Cardiac septum (tissue), 1 donor: ENCODE measurements at regions not wholly inside any gene's neighbourhood (a gene's known extent, or its start where the extent isn't known, plus 50 kb on each side); places are given as distances from the start of the nearest gene placed in this dataset.

Source experiments
- DNase-seq: peaks from one replicate; pipeline ENCODE4 v3.0.0-alpha.2; 2020; ENCODE audit warnings: low spot score
- intact Hi-C: fragments of 100-400 bp; cut with DNase I; formaldehyde crosslinking; loops from one replicate; pipeline ENCODE4 v1.14.0; 2022
- donor health status: DM: no; HTN: no; CAD: no.

DNA sequence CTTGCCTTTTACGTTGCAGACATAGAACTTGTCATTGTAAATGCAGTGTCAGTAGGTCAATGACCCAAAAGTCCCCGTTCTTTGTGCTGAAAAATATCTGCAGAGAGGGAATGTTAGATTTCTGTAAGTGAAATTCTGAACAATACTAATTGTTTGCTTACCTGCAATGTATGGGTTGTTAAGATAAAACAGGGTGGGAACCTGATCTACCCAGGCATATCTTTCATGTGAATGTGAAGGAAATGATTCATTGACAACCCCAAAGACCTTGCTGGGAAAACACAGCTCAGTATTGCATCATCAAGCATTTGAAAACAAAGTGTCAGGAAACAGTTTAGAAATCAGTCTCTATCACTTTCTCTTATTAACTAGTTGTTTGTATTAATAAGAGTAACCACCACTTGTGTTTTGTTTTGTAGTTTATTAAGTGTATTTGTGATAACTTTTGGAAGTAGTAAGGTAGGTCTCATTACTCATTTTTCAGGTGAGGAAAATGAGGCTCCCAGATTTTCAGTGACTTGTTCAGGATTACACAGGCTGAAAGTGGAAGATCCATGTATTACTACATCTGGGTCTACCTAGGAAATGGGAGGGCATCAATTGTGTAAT is 57.9 kb upstream of the SLC38A2 start:
- intact Hi-C loops, result loop anchor here (2.0 to 5.0 kb wide), 2 partner anchors 42 to 48 kb away; no protein-coding TSS in a partner anchor
- DNase-seq, result no peak
